ENCODE measurements at regions not wholly inside any gene's neighbourhood (a gene's known extent, or its start where the extent isn't known, plus 50 kb on each side); places are given as distances from the start of the nearest gene placed in this dataset.

DNA sequence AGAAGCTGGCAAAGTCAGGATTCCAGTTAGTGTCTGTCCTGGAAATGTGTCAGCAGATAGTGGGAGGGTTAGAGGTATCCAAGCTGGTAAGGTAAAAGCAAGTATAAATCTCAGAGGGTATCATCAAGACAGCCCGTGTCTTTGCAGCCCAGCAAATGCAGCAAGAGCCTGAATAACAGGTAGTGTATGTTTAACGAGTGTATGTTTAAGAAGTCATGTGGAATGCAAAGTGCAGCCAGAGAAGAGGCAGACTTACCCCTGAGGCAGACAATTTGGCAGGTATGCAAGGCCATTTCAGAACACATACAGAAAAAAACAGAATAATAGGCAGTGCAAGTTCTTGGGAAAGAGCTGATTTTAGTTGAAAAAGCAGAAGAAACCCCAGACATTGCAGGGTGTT lies 411.0 kb upstream of the NEGR1 start:
- DNase-seq, result peak in 1 of 2 donors; percentile 24
- Histone ChIP-seq H3K4me3 (ENCODE audit: low read depth, low read length) (no peak overlapping the region), H2AK5ac (ENCODE audit: low read length) (no peak overlapping the region), H3K27ac (ENCODE audit: low read depth, low read length) (peak overlapping the region; percentile 77), H4K91ac (ENCODE audit: low read depth, low read length) (no peak overlapping the region), H3K79me2 (ENCODE audit: control insufficient read depth, insufficient read depth, low read length, poor library complexity) (no peaks in the 10 kb centered on the region), H3K36me3 (ENCODE audit: control insufficient read depth in 1 of 2, insufficient read depth in 2 of 2, low read length in 2 of 2) (no peaks in the 10 kb centered on the region), H3K4me2 (ENCODE audit: low read length) (no peak overlapping the region), H2BK12ac (ENCODE audit: low read length) (no peak overlapping the region), H4K12ac (ENCODE audit: low read depth, low read length) (no peak overlapping the region), H3K79me1 (ENCODE audit: low read length) (peaks cover 7% of the 10 kb centered on the region), H4K8ac (ENCODE audit: low read depth, low read length) (no peak overlapping the region), H3K4ac (ENCODE audit: low read depth, low read length) (no peak overlapping the region), H3K9me3 (ENCODE audit: insufficient read depth, low read depth, low read length) (peaks cover 6% of the 10 kb centered on the region), H3K23ac (ENCODE audit: low read length) (no peak overlapping the region), H3K27me3 (ENCODE audit: insufficient read depth, low read length) (no peaks in the 10 kb centered on the region), H3K9ac (ENCODE audit: low read length) (no peak overlapping the region), H2AFZ (ENCODE audit: insufficient read depth, low read length, poor library complexity) (no peak overlapping the region), H3K18ac (ENCODE audit: low read length) (no peak overlapping the region), H2BK120ac (ENCODE audit: insufficient read depth, low read length, poor library complexity) (no peak overlapping the region), H3K14ac (ENCODE audit: low read length) (no peak overlapping the region), H2BK5ac (ENCODE audit: low read depth, low read length, poor library complexity) (no peak overlapping the region), H3K4me1 (ENCODE audit: control insufficient read depth in 1 of 2, insufficient read depth in 2 of 2, low read length in 2 of 2) (peaks cover 0 to 8% of the 10 kb centered on the region in 2 experiments)
- WGBS (ENCODE audit: extremely low coverage, insufficient coverage, insufficient read length), result no CpG with 5 or more reads among the region's 2 CpGs

DNA sequence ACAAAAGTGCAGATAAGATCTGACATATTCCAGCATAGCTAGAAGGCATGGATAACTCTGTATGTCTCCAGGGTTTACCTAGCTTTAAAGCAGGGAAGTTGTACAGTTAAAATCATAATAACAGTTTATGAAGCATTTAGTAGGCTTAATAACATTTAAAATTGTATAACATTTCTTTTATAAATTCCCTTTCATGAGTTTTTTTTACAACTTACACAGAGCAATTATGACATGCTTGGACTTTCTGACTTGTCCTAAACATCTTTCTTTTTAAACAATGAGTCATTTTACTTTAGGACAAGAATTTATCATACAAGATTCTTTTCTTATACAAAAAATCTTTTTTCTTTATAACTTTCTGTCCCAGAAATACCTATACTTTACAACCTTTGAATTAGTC lies 408.5 kb upstream of the NEGR1 start:
- no peak overlapping the region for H3K14ac ChIP-seq (ENCODE audit: low read length)
- peaks cover 7% of the 10 kb centered on the region for H3K79me1 ChIP-seq (ENCODE audit: low read length)
- H3K23ac ChIP-seq (ENCODE audit: low read length), result no peak overlapping the region
- no peaks in the 10 kb centered on the region for H3K36me3 ChIP-seq (ENCODE audit: control insufficient read depth in 1 of 2, insufficient read depth in 2 of 2, low read length in 2 of 2)
- no peak overlapping the region for H4K12ac ChIP-seq (ENCODE audit: low read depth, low read length)
- H3K18ac ChIP-seq (ENCODE audit: low read length), result no peak overlapping the region
- H3K4me2 ChIP-seq (ENCODE audit: low read length), result no peak overlapping the region
- H3K9ac ChIP-seq (ENCODE audit: low read length), result no peak overlapping the region
- H3K9me3 ChIP-seq (ENCODE audit: insufficient read depth, low read depth, low read length), result peaks cover 8% of the 10 kb centered on the region
- DNase-seq, result no peak
- H3K27me3 ChIP-seq (ENCODE audit: insufficient read depth, low read length), result no peaks in the 10 kb centered on the region
- no peak overlapping the region for H3K4ac ChIP-seq (ENCODE audit: low read depth, low read length)
- no peak overlapping the region for H2BK5ac ChIP-seq (ENCODE audit: low read depth, low read length, poor library complexity)
- H4K91ac ChIP-seq (ENCODE audit: low read depth, low read length), result no peak overlapping the region
- H2AK5ac ChIP-seq (ENCODE audit: low read length), result no peak overlapping the region
- H2AFZ ChIP-seq (ENCODE audit: insufficient read depth, low read length, poor library complexity), result no peak overlapping the region
- H4K8ac ChIP-seq (ENCODE audit: low read depth, low read length), result no peak overlapping the region
- H3K79me2 ChIP-seq (ENCODE audit: control insufficient read depth, insufficient read depth, low read length, poor library complexity), result no peaks in the 10 kb centered on the region
- no peak overlapping the region for H2BK120ac ChIP-seq (ENCODE audit: insufficient read depth, low read length, poor library complexity)
- H2BK12ac ChIP-seq (ENCODE audit: low read length), result no peak overlapping the region
- no peak overlapping the region for H3K4me3 ChIP-seq (ENCODE audit: low read depth, low read length)
- H3K4me1 ChIP-seq (ENCODE audit: control insufficient read depth in 1 of 2, insufficient read depth in 2 of 2, low read length in 2 of 2), result peaks cover 0 to 8% of the 10 kb centered on the region in 2 experiments
- no peak overlapping the region for H3K27ac ChIP-seq (ENCODE audit: low read depth, low read length)

DNA sequence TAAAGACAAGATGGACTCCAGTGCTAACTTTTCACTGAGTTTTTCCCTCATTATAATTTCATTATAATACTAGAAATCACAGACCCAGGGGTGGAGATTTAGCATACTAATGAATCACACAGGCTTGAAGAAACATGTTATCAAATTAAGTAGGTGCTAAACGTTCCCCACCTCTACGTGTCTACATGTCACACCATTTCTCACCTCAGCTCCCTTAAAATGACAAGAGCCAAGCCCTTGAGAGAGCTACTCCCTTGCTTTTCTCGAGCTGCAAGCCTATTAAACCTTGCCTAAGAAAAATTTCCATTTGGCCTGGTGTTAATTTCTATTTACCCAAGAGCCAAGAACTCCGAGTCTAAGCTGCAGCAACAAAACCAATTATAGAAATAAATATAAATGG lies 396.3 kb upstream of the NEGR1 start:
- Histone ChIP-seq H2BK12ac (ENCODE audit: low read length) (no peak overlapping the region), H2AK5ac (ENCODE audit: low read length) (no peak overlapping the region), H3K36me3 (ENCODE audit: control insufficient read depth in 1 of 2, insufficient read depth in 2 of 2, low read length in 2 of 2) (no peaks in the 10 kb centered on the region), H4K91ac (ENCODE audit: low read depth, low read length) (no peak overlapping the region), H3K79me2 (ENCODE audit: control insufficient read depth, insufficient read depth, low read length, poor library complexity) (no peaks in the 10 kb centered on the region), H2BK5ac (ENCODE audit: low read depth, low read length, poor library complexity) (no peak overlapping the region), H4K12ac (ENCODE audit: low read depth, low read length) (no peak overlapping the region), H2AFZ (ENCODE audit: insufficient read depth, low read length, poor library complexity) (no peak overlapping the region), H3K14ac (ENCODE audit: low read length) (no peak overlapping the region), H3K4ac (ENCODE audit: low read depth, low read length) (no peak overlapping the region), H2BK120ac (ENCODE audit: insufficient read depth, low read length, poor library complexity) (no peak overlapping the region), H4K8ac (ENCODE audit: low read depth, low read length) (no peak overlapping the region), H3K4me1 (ENCODE audit: control insufficient read depth in 1 of 2, insufficient read depth in 2 of 2, low read length in 2 of 2) (no peaks in the 10 kb centered on the region), H3K23ac (ENCODE audit: low read length) (no peak overlapping the region), H3K9ac (ENCODE audit: low read length) (no peak overlapping the region), H3K27ac (ENCODE audit: low read depth, low read length) (no peak overlapping the region), H3K4me3 (ENCODE audit: low read depth, low read length) (no peak overlapping the region), H3K18ac (ENCODE audit: low read length) (no peak overlapping the region), H3K79me1 (ENCODE audit: low read length) (no peaks in the 10 kb centered on the region), H3K27me3 (ENCODE audit: insufficient read depth, low read length) (no peaks in the 10 kb centered on the region), H3K9me3 (ENCODE audit: insufficient read depth, low read depth, low read length) (no peaks in the 10 kb centered on the region), H3K4me2 (ENCODE audit: low read length) (no peak overlapping the region)
- DNase-seq, result no peak
- WGBS (ENCODE audit: extremely low coverage, insufficient coverage, insufficient read length), result no CpG with 5 or more reads among the region's 4 CpGs

DNA sequence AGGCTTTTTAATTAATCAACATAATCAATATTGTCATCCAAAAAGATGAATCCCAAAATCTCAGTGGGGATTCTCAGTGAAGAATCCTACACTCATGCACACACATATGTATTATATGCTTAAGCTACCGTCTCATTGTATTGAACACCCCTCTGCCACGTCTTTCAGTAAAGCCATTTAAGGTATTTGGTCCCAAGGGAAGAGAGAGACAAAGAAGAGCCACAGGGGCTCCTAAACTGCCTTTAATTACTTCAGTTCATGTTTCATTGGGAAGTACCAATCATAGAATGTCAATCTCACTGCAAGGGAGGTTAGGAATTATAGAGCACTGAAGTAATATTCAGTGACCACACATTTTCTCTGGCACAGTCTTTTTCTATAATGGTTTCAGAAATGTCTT lies 388.6 kb upstream of the NEGR1 start:
- no peak overlapping the region for H2AK5ac ChIP-seq (ENCODE audit: low read length)
- H3K9ac ChIP-seq (ENCODE audit: low read length), result no peak overlapping the region
- no peak overlapping the region for H4K12ac ChIP-seq (ENCODE audit: low read depth, low read length)
- H2AFZ ChIP-seq (ENCODE audit: insufficient read depth, low read length, poor library complexity), result no peak overlapping the region
- no peak overlapping the region for H3K18ac ChIP-seq (ENCODE audit: low read length)
- H4K91ac ChIP-seq (ENCODE audit: low read depth, low read length), result no peak overlapping the region
- H3K4ac ChIP-seq (ENCODE audit: low read depth, low read length), result no peak overlapping the region
- H2BK5ac ChIP-seq (ENCODE audit: low read depth, low read length, poor library complexity), result no peak overlapping the region
- H3K36me3 ChIP-seq (ENCODE audit: control insufficient read depth in 1 of 2, insufficient read depth in 2 of 2, low read length in 2 of 2), result no peaks in the 10 kb centered on the region
- H3K27me3 ChIP-seq (ENCODE audit: insufficient read depth, low read length), result no peaks in the 10 kb centered on the region
- no peak overlapping the region for H3K4me2 ChIP-seq (ENCODE audit: low read length)
- H2BK12ac ChIP-seq (ENCODE audit: low read length), result no peak overlapping the region
- no peak overlapping the region for H3K14ac ChIP-seq (ENCODE audit: low read length)
- H3K4me1 ChIP-seq (ENCODE audit: control insufficient read depth in 1 of 2, insufficient read depth in 2 of 2, low read length in 2 of 2), result no peaks in the 10 kb centered on the region
- H3K9me3 ChIP-seq (ENCODE audit: insufficient read depth, low read depth, low read length), result no peaks in the 10 kb centered on the region
- H2BK120ac ChIP-seq (ENCODE audit: insufficient read depth, low read length, poor library complexity), result no peak overlapping the region
- no peaks in the 10 kb centered on the region for H3K79me2 ChIP-seq (ENCODE audit: control insufficient read depth, insufficient read depth, low read length, poor library complexity)
- no CpG with 5 or more reads among the region's 2 CpGs for WGBS (ENCODE audit: extremely low coverage, insufficient coverage, insufficient read length)
- H4K8ac ChIP-seq (ENCODE audit: low read depth, low read length), result no peak overlapping the region
- H3K79me1 ChIP-seq (ENCODE audit: low read length), result no peaks in the 10 kb centered on the region
- H3K27ac ChIP-seq (ENCODE audit: low read depth, low read length), result no peak overlapping the region
- no peak for DNase-seq
- H3K23ac ChIP-seq (ENCODE audit: low read length), result no peak overlapping the region
- H3K4me3 ChIP-seq (ENCODE audit: low read depth, low read length), result no peak overlapping the region

DNA sequence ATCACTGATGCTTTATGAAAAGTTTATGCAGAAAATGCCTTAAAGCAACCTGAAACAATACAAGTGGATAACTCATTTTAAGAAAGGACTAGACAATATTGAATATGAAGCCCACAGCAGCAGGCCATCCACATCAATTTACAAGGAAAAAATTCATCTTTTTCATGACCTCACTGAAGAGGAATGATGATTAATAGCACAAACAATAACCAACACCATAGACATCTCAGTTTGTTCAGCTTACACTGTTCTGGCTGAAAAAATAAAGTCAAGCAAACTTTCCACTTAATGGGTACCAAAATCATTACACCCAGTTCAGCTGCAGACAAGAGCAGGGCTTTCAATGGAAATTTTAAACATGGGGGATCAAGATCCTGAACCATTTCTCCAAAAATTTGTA lies 380.6 kb upstream of the NEGR1 start:
- H3K27me3 ChIP-seq (ENCODE audit: insufficient read depth, low read length), result no peaks in the 10 kb centered on the region
- H3K23ac ChIP-seq (ENCODE audit: low read length), result no peak overlapping the region
- no peak overlapping the region for H2AK5ac ChIP-seq (ENCODE audit: low read length)
- H2BK12ac ChIP-seq (ENCODE audit: low read length), result no peak overlapping the region
- no peak overlapping the region for H2AFZ ChIP-seq (ENCODE audit: insufficient read depth, low read length, poor library complexity)
- DNase-seq, result no peak
- no peak overlapping the region for H3K27ac ChIP-seq (ENCODE audit: low read depth, low read length)
- H2BK5ac ChIP-seq (ENCODE audit: low read depth, low read length, poor library complexity), result no peak overlapping the region
- no peak overlapping the region for H4K8ac ChIP-seq (ENCODE audit: low read depth, low read length)
- no peak overlapping the region for H3K18ac ChIP-seq (ENCODE audit: low read length)
- no peak overlapping the region for H2BK120ac ChIP-seq (ENCODE audit: insufficient read depth, low read length, poor library complexity)
- H3K79me2 ChIP-seq (ENCODE audit: control insufficient read depth, insufficient read depth, low read length, poor library complexity), result no peaks in the 10 kb centered on the region
- H3K14ac ChIP-seq (ENCODE audit: low read length), result no peak overlapping the region
- no peak overlapping the region for H3K4me2 ChIP-seq (ENCODE audit: low read length)
- no peak overlapping the region for H3K4me3 ChIP-seq (ENCODE audit: low read depth, low read length)
- H3K4ac ChIP-seq (ENCODE audit: low read depth, low read length), result no peak overlapping the region
- H3K36me3 ChIP-seq (ENCODE audit: control insufficient read depth in 1 of 2, insufficient read depth in 2 of 2, low read length in 2 of 2), result no peaks in the 10 kb centered on the region
- no peaks in the 10 kb centered on the region for H3K79me1 ChIP-seq (ENCODE audit: low read length)
- H3K4me1 ChIP-seq (ENCODE audit: control insufficient read depth in 1 of 2, insufficient read depth in 2 of 2, low read length in 2 of 2), result no peaks in the 10 kb centered on the region
- H4K12ac ChIP-seq (ENCODE audit: low read depth, low read length), result no peak overlapping the region
- no peaks in the 10 kb centered on the region for H3K9me3 ChIP-seq (ENCODE audit: insufficient read depth, low read depth, low read length)
- no peak overlapping the region for H4K91ac ChIP-seq (ENCODE audit: low read depth, low read length)
- H3K9ac ChIP-seq (ENCODE audit: low read length), result no peak overlapping the region
